ENCODE measurements at regions not wholly inside any gene's neighbourhood (a gene's known extent, or its start where the extent isn't known, plus 50 kb on each side); places are given as distances from the start of the nearest gene placed in this dataset.

- TF ChIP-seq REST (IDR thresholded peaks at IDR 0.05; ENCODE audit: borderline replicate concordance) (no peak), SMC3 (conservative IDR thresholded peaks at IDR 0.05; ENCODE audit: poor library complexity) (no peak), CTCF (IDR thresholded peaks at IDR 0.05; ENCODE audit: poor library complexity, severe bottlenecking) (no peak), POLR2AphosphoS5 (IDR thresholded peaks at IDR 0.05) (no peak), TAF1 (IDR thresholded peaks at IDR 0.05; ENCODE audit: low read depth) (no peak)
Observed at GRCh38 chr6:21342501-21342900, 251.1 kb upstream of the SOX4 start.
